Suprapubic skin (tissue), 3 donors: ENCODE measurements at regions not wholly inside any gene's neighbourhood (a gene's known extent, or its start where the extent isn't known, plus 50 kb on each side); places are given as distances from the start of the nearest gene placed in this dataset.
"Not testable (repeated sequence)": the region's sequence is repeated elsewhere in the genome, so short reads cannot be mapped to it uniquely, and the experiment has no call there.

Source experiments
- EP300 ChIP-seq: sonication (generic); formaldehyde crosslinking; IDR thresholded peaks from one replicate; pipeline ENCODE4 v1.6.1; 2017; ENCODE audit warnings: antibody characterized with exemption
- POLR2A ChIP-seq, 2 donors: fragments of 450-650 bp; IDR thresholded peaks; one replicate each; pipeline ENCODE4 v1.6.1; 2017; ENCODE audit warnings: antibody characterized with exemption in 2 of 2, mild to moderate bottlenecking in 2 of 2, moderate library complexity in 2 of 2
- TF ChIP-seq, protein P1 (sequence below), 2 donors: fragments of 200-600 bp in 1 of 2; fragments of 450-650 bp in 1 of 2; sonication (generic) in 1 of 2; IDR thresholded peaks; one replicate each; pipeline ENCODE4 v1.5.1; 2016 to 2019; ENCODE audit warnings: antibody characterized with exemption in 2 of 2, mild to moderate bottlenecking in 1 of 2, moderate library complexity in 1 of 2

- not testable (repeated sequence) for TF ChIP-seq POLR2A (IDR thresholded peaks at IDR 0.05); EP300
- TF ChIP-seq, protein P1, sequence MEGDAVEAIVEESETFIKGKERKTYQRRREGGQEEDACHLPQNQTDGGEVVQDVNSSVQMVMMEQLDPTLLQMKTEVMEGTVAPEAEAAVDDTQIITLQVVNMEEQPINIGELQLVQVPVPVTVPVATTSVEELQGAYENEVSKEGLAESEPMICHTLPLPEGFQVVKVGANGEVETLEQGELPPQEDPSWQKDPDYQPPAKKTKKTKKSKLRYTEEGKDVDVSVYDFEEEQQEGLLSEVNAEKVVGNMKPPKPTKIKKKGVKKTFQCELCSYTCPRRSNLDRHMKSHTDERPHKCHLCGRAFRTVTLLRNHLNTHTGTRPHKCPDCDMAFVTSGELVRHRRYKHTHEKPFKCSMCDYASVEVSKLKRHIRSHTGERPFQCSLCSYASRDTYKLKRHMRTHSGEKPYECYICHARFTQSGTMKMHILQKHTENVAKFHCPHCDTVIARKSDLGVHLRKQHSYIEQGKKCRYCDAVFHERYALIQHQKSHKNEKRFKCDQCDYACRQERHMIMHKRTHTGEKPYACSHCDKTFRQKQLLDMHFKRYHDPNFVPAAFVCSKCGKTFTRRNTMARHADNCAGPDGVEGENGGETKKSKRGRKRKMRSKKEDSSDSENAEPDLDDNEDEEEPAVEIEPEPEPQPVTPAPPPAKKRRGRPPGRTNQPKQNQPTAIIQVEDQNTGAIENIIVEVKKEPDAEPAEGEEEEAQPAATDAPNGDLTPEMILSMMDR (IDR thresholded peaks at IDR 0.05) = not testable (repeated sequence)
Measured at GRCh38 chr11:37858806-37859537, 1260.9 kb upstream of the RAG2 start.
